HUDEP-2 (cell line): ENCODE measurements at regions not wholly inside any gene's neighbourhood (a gene's known extent, or its start where the extent isn't known, plus 50 kb on each side); places are given as distances from the start of the nearest gene placed in this dataset.
A peak's percentile ranks its signal among the peaks of the same experiment; 100 is the strongest.

Source experiments
- DNase-seq, 76 experiments: peaks; one replicate each; lab custom pipeline; 2025; ENCODE audit not compliant: unreplicated experiment in 76 of 76; lab: John Stamatoyannopoulos, UW

- DNase-seq = no peak
These were observed 110.9 kb upstream of the C1orf174 start for GRCh38 chr1:4010814-4011605.

GRCh38 chr1:4016351-4017130, 116.5 kb upstream of the C1orf174 start:
- DNase-seq = no peak

GRCh38 chr1:4017636-4018365, 117.7 kb upstream of the C1orf174 start:
- no peak for DNase-seq

- no peak for DNase-seq
These were observed 118.5 kb upstream of the C1orf174 start for GRCh38 chr1:4018466-4019146.

- no peak for DNase-seq
These were observed 119.1 kb upstream of the C1orf174 start for GRCh38 chr1:4019147-4019521.

- no peak for DNase-seq
These were observed 119.7 kb upstream of the C1orf174 start for GRCh38 chr1:4019606-4020331.

GRCh38 chr1:4020449-4020848, 120.4 kb upstream of the C1orf174 start:
- DNase-seq = no peak

- no peak for DNase-seq
These were observed 121.3 kb upstream of the C1orf174 start for GRCh38 chr1:4021136-4021973.

- DNase-seq = no peak
These were observed 121.8 kb upstream of the C1orf174 start for GRCh38 chr1:4021974-4022268.

GRCh38 chr1:4022715-4023114, 122.6 kb upstream of the C1orf174 start:
- DNase-seq = peak in 1 of 76 experiments; percentile 1

- no peak for DNase-seq
These were observed 123.6 kb upstream of the C1orf174 start for GRCh38 chr1:4023678-4024077.

- DNase-seq = no peak
These were observed 124.7 kb upstream of the C1orf174 start for GRCh38 chr1:4024811-4025210.

GRCh38 chr1:4025752-4026151, 125.7 kb upstream of the C1orf174 start:
- DNase-seq = no peak

GRCh38 chr1:4027008-4027407, 126.9 kb upstream of the C1orf174 start:
- no peak for DNase-seq

GRCh38 chr1:4027492-4028138, 127.5 kb upstream of the C1orf174 start:
- no peak for DNase-seq

GRCh38 chr1:4028139-4028501, 128.0 kb upstream of the C1orf174 start:
- DNase-seq = no peak

GRCh38 chr1:4029376-4029775, 129.3 kb upstream of the C1orf174 start:
- DNase-seq = no peak

- no peak for DNase-seq
These were observed 132.5 kb upstream of the C1orf174 start for GRCh38 chr1:4032571-4032970.

GRCh38 chr1:4033129-4033676, 133.1 kb upstream of the C1orf174 start:
- DNase-seq = no peak
